ENCODE measurements at regions not wholly inside any gene's neighbourhood (a gene's known extent, or its start where the extent isn't known, plus 50 kb on each side); places are given as distances from the start of the nearest gene placed in this dataset.

- TF ChIP-seq, protein P1, sequence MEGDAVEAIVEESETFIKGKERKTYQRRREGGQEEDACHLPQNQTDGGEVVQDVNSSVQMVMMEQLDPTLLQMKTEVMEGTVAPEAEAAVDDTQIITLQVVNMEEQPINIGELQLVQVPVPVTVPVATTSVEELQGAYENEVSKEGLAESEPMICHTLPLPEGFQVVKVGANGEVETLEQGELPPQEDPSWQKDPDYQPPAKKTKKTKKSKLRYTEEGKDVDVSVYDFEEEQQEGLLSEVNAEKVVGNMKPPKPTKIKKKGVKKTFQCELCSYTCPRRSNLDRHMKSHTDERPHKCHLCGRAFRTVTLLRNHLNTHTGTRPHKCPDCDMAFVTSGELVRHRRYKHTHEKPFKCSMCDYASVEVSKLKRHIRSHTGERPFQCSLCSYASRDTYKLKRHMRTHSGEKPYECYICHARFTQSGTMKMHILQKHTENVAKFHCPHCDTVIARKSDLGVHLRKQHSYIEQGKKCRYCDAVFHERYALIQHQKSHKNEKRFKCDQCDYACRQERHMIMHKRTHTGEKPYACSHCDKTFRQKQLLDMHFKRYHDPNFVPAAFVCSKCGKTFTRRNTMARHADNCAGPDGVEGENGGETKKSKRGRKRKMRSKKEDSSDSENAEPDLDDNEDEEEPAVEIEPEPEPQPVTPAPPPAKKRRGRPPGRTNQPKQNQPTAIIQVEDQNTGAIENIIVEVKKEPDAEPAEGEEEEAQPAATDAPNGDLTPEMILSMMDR (IDR thresholded peaks at IDR 0.05) = no peak
- no peak for TF ChIP-seq POLR2A (IDR thresholded peaks at IDR 0.05)
Observed at GRCh38 chr7:46975493-46975892, 606.4 kb downstream of the TNS3 start.

Measured in thyroid gland (tissue), 4 donors.